ENCODE measurements at regions not wholly inside any gene's neighbourhood (a gene's known extent, or its start where the extent isn't known, plus 50 kb on each side); places are given as distances from the start of the nearest gene placed in this dataset.

DNA sequence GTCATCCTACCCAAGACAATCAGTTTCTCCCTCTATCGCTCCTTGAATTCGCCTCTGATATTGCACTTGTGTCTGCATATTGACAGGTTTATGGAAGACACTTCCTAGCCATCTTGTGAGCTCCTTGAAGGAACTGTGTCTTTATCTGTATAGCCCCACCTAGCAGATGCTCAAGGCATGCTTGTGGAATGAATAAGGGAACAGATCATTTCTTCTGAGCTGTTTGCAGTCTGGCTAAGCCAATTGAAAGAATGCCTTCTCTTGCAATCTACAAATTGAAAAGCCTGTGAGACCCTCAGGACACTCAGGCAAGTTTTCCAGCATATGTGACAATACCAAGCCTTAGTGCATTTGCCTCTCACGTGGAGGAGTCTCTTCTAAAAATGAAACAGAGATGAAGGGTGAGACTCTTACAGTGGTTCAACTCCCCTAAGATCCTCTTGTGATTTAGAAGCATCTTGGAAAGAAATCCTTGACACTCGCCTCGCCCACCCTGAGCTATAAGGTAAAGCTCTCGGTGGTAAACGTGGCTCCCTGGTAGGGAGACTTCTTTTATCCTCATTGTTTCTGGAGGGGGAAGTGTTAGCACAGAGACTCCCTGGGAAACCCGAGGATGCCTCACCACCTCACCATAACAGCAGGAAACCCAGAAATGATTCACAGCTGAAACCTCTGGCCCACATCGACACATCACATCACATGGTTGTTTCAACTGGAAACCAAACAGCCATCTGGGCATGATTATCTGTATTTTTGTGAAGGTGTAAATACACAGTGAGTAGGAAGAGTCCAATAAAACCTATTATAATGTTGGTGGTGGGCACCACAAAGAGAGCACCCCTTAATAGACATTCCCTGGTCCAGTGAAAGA, 112.3 kb upstream of the BCL2L14 start:
- no peak overlapping the region for H3K4me3 ChIP-seq (ENCODE audit: low read length)
- DNase-seq (ENCODE audit: low read depth): peak; percentile 5
- TF ChIP-seq, protein P1, sequence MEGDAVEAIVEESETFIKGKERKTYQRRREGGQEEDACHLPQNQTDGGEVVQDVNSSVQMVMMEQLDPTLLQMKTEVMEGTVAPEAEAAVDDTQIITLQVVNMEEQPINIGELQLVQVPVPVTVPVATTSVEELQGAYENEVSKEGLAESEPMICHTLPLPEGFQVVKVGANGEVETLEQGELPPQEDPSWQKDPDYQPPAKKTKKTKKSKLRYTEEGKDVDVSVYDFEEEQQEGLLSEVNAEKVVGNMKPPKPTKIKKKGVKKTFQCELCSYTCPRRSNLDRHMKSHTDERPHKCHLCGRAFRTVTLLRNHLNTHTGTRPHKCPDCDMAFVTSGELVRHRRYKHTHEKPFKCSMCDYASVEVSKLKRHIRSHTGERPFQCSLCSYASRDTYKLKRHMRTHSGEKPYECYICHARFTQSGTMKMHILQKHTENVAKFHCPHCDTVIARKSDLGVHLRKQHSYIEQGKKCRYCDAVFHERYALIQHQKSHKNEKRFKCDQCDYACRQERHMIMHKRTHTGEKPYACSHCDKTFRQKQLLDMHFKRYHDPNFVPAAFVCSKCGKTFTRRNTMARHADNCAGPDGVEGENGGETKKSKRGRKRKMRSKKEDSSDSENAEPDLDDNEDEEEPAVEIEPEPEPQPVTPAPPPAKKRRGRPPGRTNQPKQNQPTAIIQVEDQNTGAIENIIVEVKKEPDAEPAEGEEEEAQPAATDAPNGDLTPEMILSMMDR (conservative IDR thresholded peaks at IDR 0.05; ENCODE audit: low read depth, low read length): no peak

DNA sequence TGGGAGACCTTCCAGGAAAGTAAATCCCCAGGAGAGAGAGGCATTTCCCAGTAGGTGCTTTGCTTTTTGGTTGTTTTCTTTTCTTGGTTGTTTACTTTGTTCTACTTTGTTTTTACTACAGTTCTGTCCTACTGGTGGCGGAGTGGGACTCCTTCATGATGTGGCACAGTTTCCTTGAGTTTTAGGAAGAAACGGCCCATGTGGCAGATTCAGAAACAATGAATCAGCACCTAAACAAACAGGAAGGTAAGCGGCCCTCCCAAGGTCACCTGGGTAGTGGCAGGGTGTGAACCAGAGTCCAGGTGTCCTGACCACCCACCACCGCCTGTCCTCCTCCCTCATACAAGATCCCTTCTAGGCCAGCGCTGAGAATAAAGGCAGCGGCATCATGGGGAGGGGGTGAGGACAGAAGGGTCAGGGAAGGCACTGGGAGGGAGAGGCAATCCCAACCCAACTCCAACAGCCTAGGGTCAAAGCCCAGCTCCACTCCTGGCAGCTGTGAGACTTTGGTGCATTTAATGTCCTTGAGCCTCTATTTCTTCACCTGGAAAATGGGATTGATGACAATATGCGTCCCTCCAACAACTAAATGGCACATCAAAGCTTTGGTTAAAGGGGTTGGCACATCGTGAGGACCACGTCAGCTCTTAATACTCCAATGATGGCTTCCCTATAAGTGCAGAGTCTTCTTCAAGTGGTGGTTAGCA, 111.5 kb upstream of the BCL2L14 start:
- no peak overlapping the region for H3K4me3 ChIP-seq (ENCODE audit: low read length)
- TF ChIP-seq, protein P1 (conservative IDR thresholded peaks at IDR 0.05; ENCODE audit: low read depth, low read length): no peak
- no peak for DNase-seq (ENCODE audit: low read depth)

DNA sequence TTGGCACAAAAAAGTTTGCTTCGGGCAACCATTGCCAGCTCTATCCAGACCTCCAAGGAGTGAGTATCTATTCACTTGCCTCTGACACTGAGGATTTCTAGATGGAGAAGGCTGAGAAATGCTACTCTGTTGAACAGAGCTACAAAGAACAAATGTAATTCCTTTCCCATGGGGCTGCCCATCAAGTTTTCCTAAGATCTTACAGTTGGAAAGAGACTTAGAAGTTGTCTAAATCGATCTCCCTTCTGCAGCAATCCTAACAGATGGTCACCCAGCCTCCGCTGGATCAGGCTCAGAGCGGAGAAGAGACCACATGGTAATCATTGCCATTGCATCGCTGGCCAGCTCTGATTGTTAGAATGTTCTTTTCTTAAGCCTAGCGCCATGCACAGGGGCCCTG, 110.1 kb upstream of the BCL2L14 start:
- DNase-seq (ENCODE audit: low read depth): no peak

DNA sequence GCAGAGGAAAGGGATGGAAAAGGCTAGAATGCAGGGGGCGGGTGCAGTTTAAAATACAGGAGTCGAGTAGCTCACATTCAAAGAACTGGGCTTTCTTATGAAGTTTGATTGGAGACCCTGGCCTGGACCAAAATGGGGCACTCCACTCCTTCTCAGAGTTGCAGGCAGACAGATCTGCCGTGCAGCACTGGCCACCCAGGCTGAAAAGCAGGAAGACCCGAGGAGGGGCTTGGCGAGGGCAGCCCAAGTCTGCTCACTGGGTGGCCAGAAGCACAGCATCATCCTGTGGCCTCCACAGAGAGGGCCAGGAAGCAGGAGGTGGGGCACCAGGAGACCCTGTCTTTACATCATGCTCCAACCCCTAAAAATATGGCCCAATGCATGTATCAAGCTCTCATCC, 109.1 kb upstream of the BCL2L14 start:
- no peak overlapping the region for H3K4me3 ChIP-seq (ENCODE audit: low read length)
- TF ChIP-seq, protein P1 (conservative IDR thresholded peaks at IDR 0.05; ENCODE audit: low read depth, low read length): no peak
- DNase-seq (ENCODE audit: low read depth): no peak

More for the DNA sequence above, 110.1 kb upstream of the BCL2L14 start:
- TF ChIP-seq, protein P1 (conservative IDR thresholded peaks at IDR 0.05; ENCODE audit: low read depth, low read length): no peak
- H3K4me3 ChIP-seq (ENCODE audit: low read length): no peak overlapping the region

DNA sequence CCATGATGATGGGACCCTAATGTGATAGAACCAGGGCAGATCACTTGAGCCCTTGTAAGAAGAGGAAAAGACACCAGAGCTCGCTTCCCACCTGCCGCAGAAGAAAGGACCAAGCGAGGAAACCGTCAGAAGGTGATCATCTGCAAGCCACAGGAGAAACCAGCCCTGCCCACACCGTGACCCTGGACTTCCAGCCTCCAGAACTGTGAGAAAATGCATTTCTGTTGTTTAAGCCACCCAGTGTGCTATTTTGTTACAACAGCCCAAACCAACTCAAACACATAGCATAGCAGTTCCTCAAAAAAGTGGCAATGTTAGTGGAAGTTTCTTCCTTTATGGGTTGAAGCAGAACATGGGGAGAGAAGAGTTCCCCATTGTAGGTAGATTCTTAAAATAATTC, 107.9 kb upstream of the BCL2L14 start:
- TF ChIP-seq, protein P1 (conservative IDR thresholded peaks at IDR 0.05; ENCODE audit: low read depth, low read length): no peak
- no peak for DNase-seq (ENCODE audit: low read depth)
- H3K4me3 ChIP-seq (ENCODE audit: low read length): no peak overlapping the region

DNA sequence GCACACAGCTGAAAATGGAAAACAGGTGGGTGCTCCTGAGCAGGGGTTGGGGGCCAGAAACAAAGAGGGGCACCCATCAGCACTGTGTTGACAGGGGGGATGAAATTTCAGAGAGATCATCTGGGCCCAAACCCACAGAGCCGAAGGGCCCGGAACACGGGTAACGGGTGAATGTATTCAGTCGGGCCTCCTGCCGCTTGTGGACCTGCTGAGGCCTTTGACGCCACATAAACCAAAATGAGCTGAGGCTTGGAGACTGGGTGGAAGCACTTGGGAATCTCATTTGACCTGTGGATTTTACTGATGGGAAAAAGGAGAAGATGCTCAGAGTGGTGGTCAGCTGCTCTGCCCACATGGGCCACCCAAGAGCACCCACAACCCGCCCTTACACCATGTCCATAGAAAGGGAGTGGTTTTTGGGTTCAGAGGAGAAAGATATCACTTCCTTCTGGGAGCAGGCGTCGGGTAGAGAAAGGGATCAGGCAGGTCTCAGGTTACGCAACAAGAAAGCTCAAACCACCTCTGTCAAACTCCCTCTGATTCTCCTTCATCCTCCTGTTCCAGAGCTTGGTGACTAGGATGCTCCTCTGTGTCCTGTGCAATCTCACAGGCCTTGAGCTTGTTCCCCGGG, 106.8 kb upstream of the BCL2L14 start:
- TF ChIP-seq, protein P1 (conservative IDR thresholded peaks at IDR 0.05; ENCODE audit: low read depth, low read length): no peak
- DNase-seq (ENCODE audit: low read depth): no peak
- no peak overlapping the region for H3K4me3 ChIP-seq (ENCODE audit: low read length)

All from retinal pigment epithelial cell (primary cell).